Prostate gland (tissue), 2 donors: ENCODE measurements at regions not wholly inside any gene's neighbourhood (a gene's known extent, or its start where the extent isn't known, plus 50 kb on each side); places are given as distances from the start of the nearest gene placed in this dataset.

Experiments used
- CTCF ChIP-seq, 4 experiments: fragments of 200-600 bp in 2 of 4; fragments of 450-650 bp in 2 of 4; sonication (generic) in 2 of 4; IDR thresholded peaks; 1 replicate in 3 of 4; 2 replicates in 1 of 4; pipeline ENCODE4 v1.5.1; 2016 to 2019; ENCODE audit warnings: antibody characterized with exemption in 4 of 4, mild to moderate bottlenecking in 2 of 4, moderate library complexity in 2 of 4
- POLR2A ChIP-seq: fragments of 450-650 bp; IDR thresholded peaks from one replicate; pipeline ENCODE4 v1.6.1; 2016; ENCODE audit warnings: antibody characterized with exemption, mild to moderate bottlenecking

GRCh38 chr3:104070906-104071305 is 1295.8 kb upstream of the ALCAM start:
- no peak for TF ChIP-seq CTCF (IDR thresholded peaks at IDR 0.05)
- no peak for TF ChIP-seq POLR2A
